ENCODE measurements at regions not wholly inside any gene's neighbourhood (a gene's known extent, or its start where the extent isn't known, plus 50 kb on each side); places are given as distances from the start of the nearest gene placed in this dataset.

- in situ Hi-C loops (cut with HindIII; ENCODE audit: low sequenced_read_pairs) = no loop called here
- no peak for DNase-seq (ENCODE audit: low read depth, low spot score)
Measured at GRCh38 chr3:152103257-152103656, 165.5 kb upstream of the MBNL1 start.

DNA sequence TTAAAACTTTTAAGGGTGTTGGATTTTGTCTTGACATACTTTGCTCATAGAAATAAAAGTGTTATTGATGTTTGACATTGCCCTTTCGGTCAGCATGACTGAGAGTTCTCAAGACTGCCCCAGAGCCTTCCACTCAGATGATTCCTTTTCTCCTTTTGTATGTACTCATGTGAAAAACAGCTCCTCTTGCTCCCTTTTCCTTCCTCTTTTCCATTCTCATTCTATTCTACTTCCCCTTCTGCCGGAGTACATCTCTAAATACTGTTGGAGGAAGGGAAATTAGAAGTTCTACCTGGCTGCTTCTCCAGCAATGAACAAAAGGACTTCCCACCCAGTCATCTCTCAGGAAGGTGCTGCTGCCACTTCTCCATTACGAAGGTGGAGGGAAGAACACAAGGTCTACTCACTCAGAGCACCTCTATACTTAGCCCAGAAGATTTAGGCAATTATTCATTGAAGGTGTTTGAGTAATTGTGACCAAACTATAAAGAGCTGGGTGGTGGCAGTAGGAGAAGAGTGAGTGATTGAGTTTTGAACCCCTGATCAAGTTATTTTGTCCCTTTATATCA lies 163.8 kb upstream of the MBNL1 start:
- in situ Hi-C loops (cut with HindIII; ENCODE audit: low sequenced_read_pairs) = no loop called here
- DNase-seq (ENCODE audit: low read depth, low spot score) = no peak
- no peak overlapping the region for H3K4me3 ChIP-seq (ENCODE audit: low read depth, low read length)
- TF ChIP-seq CTCF (IDR thresholded peaks at IDR 0.05; ENCODE audit: low read depth, low read length) = no peak

More at GRCh38 chr3:152103257-152103656, 165.5 kb upstream of the MBNL1 start:
- TF ChIP-seq CTCF (IDR thresholded peaks at IDR 0.05; ENCODE audit: low read depth, low read length) = no peak
- no peak overlapping the region for H3K4me3 ChIP-seq (ENCODE audit: low read depth, low read length)

GRCh38 chr3:152105446-152105845 lies 163.3 kb upstream of the MBNL1 start:
- no peak for DNase-seq (ENCODE audit: low read depth, low spot score)
- no peak overlapping the region for H3K4me3 ChIP-seq (ENCODE audit: low read depth, low read length)
- no peak for TF ChIP-seq CTCF (IDR thresholded peaks at IDR 0.05; ENCODE audit: low read depth, low read length)
- in situ Hi-C loops (cut with HindIII; ENCODE audit: low sequenced_read_pairs) = no loop called here

GRCh38 chr3:152109038-152109437 lies 159.7 kb upstream of the MBNL1 start:
- in situ Hi-C loops (cut with HindIII; ENCODE audit: low sequenced_read_pairs) = no loop called here
- no peak for TF ChIP-seq CTCF (IDR thresholded peaks at IDR 0.05; ENCODE audit: low read depth, low read length)
- no peak overlapping the region for H3K4me3 ChIP-seq (ENCODE audit: low read depth, low read length)
- DNase-seq (ENCODE audit: low read depth, low spot score) = no peak

DNA sequence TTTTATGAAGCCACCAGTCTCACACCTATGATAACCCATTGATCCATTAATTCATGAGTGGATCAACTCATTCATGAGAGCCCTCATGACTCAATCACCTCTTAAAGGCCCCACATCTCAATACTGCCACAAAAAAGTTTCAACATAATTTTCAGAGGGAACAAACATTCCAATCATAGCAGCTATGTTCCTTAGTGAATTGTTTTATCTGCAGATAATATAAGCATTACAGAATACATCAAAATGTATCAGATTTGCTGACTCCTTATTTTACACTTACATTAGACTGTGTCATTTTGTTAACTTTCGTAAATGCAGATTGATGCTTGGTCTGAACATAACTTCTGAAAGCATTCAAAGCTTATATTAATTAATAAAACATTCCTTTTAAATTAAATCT lies 155.3 kb upstream of the MBNL1 start:
- DNase-seq (ENCODE audit: low read depth, low spot score) = peak; percentile 5
- TF ChIP-seq CTCF (IDR thresholded peaks at IDR 0.05; ENCODE audit: low read depth, low read length) = no peak
- in situ Hi-C loops (cut with HindIII; ENCODE audit: low sequenced_read_pairs) = no loop called here
- no peak overlapping the region for H3K4me3 ChIP-seq (ENCODE audit: low read depth, low read length)

DNA sequence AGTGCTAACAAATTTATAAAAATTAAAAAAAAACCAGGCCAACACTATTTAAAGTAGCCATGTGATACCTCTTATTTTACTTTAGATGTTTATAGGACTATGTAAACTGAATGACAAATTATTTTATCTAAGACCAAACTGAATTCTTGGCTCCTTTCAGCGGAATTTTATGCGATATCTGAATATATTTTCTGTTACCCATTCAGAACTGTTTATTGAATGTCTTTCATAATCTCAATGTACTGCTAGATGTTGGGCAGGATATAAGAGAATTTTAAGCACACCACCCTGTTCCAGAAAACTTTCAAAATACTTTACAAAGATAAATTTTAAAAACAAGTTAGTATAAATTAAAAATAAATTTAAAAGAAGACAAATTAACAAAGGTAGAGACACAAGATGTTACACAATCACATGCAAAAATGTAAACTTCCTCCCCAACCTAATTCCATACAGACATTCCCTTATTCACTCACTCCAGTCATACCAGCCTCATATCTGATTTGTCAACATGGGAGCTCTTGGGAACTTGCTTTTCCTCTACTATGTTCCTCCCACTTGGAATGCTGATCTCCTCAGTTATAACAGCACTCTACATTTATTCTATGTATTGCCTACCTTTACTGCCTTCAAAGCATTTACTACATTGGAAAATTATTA lies 154.6 kb upstream of the MBNL1 start:
- in situ Hi-C loops (cut with HindIII; ENCODE audit: low sequenced_read_pairs) = no loop called here
- no peak overlapping the region for H3K4me3 ChIP-seq (ENCODE audit: low read depth, low read length)
- DNase-seq (ENCODE audit: low read depth, low spot score) = no peak
- TF ChIP-seq CTCF (IDR thresholded peaks at IDR 0.05; ENCODE audit: low read depth, low read length) = no peak

Measured in astrocyte of the spinal cord (primary cell).